ENCODE measurements at regions not wholly inside any gene's neighbourhood (a gene's known extent, or its start where the extent isn't known, plus 50 kb on each side); places are given as distances from the start of the nearest gene placed in this dataset.

DNA sequence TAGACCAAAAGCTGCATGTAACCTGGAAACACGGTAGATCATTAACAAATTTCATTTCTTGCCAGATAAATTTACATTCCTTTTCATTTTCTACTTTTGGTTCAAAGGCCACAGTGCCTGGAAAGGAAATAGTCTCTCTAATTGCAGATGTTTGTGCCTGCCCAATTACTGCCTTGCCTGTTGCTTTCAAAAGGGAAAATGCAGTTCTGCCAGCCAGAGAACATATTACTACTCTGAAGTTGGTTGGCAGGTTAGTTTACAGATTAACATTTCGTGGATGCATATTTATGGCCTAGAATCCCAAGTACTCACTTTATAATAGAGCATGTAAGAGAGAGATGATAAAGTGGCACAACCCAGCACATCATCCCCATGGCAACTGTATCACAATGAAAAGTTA, 124.3 kb upstream of the LRRC3B start:
- no peak for TF ChIP-seq ZNF274 (IDR thresholded peaks at IDR 0.05; ENCODE audit: low read depth, low read length)
- TF ChIP-seq YY1 (IDR thresholded peaks at IDR 0.05; ENCODE audit: insufficient read depth, insufficient read length): no peak
- no peak for TF ChIP-seq SUZ12 (IDR thresholded peaks at IDR 0.05; ENCODE audit: extremely low read depth, insufficient read depth, insufficient read length)

Measured in NT2/D1 (cell line).